Erythroblast (primary cell): ENCODE measurements at regions not wholly inside any gene's neighbourhood (a gene's known extent, or its start where the extent isn't known, plus 50 kb on each side); places are given as distances from the start of the nearest gene placed in this dataset.

ENCODE experiments used
- GATA1 ChIP-seq: IDR thresholded peaks from 2 replicates; pipeline ENCODE4 v1.6.1; 2011; ENCODE audit warnings: low read depth, mild to moderate bottlenecking, control low read depth, low read length, moderate library complexity
- POLR2A ChIP-seq: IDR thresholded peaks from 2 replicates; pipeline ENCODE4 v1.6.1; 2011; ENCODE audit warnings: mild to moderate bottlenecking, low read length

DNA sequence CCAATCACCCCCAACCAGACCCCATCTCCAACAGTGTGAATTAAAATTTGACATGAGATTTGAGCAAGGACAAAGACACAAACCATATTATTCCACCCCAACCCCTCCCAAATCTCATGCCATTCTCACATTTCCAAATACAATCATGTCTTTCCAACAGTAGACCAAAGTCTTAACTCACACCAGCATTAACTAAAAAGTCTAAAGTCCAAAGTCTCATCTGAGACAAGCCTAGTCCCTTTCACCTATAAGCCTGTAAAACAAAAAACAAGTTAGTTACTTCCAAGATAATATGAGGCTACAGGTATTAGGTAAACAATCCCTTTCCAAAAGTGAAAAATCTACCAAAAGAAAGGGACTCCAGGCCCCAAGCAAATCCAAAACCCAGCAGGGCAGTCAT is 140.6 kb upstream of the NR4A3 start:
- TF ChIP-seq GATA1 (no peak), POLR2A (no peak)
